AG09309 (cell line): ENCODE measurements at regions not wholly inside any gene's neighbourhood (a gene's known extent, or its start where the extent isn't known, plus 50 kb on each side); places are given as distances from the start of the nearest gene placed in this dataset.

ENCODE experiments used
- DNase-seq: peaks from one replicate; pipeline ENCODE4 v3.0.0-alpha.2; 2010; ENCODE audit warnings: low read depth
- H3K4me3 ChIP-seq: 2 replicates; pipeline ENCODE4 v1.5.1; 2011; ENCODE audit warnings: mild to moderate bottlenecking, low read depth, low read length, moderate library complexity; ENCODE audit not compliant: control insufficient read depth
- TF ChIP-seq, protein P1 (sequence below): IDR thresholded peaks from 2 replicates; pipeline ENCODE4 v1.5.1; 2011; ENCODE audit warnings: mild to moderate bottlenecking, low read depth, low read length, inconsistent platforms; ENCODE audit not compliant: insufficient read depth, control insufficient read depth; ENCODE audit errors: missing control alignments

DNA sequence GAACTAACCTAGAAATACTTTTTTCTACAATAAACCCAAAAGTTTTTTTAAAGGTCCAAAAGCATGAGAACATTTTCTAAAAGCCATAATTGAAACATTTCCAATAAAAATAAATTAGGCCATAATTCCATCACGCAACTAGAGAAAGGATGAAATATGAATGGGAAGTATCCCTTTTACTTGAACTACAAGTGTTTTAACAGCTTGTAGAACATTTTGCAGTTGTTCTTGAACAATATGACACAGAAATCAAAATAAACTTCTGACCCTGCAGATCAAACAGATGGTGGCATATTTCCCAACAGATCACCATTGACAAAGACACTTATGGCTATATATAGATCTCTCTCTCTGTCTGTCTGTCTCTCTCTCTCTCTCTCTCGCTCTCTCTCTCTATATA lies 624.4 kb downstream of the PSAT1 start:
- no peak for DNase-seq
- H3K4me3 ChIP-seq, result no peak overlapping the region
- TF ChIP-seq, protein P1, sequence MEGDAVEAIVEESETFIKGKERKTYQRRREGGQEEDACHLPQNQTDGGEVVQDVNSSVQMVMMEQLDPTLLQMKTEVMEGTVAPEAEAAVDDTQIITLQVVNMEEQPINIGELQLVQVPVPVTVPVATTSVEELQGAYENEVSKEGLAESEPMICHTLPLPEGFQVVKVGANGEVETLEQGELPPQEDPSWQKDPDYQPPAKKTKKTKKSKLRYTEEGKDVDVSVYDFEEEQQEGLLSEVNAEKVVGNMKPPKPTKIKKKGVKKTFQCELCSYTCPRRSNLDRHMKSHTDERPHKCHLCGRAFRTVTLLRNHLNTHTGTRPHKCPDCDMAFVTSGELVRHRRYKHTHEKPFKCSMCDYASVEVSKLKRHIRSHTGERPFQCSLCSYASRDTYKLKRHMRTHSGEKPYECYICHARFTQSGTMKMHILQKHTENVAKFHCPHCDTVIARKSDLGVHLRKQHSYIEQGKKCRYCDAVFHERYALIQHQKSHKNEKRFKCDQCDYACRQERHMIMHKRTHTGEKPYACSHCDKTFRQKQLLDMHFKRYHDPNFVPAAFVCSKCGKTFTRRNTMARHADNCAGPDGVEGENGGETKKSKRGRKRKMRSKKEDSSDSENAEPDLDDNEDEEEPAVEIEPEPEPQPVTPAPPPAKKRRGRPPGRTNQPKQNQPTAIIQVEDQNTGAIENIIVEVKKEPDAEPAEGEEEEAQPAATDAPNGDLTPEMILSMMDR, result no peak

DNA sequence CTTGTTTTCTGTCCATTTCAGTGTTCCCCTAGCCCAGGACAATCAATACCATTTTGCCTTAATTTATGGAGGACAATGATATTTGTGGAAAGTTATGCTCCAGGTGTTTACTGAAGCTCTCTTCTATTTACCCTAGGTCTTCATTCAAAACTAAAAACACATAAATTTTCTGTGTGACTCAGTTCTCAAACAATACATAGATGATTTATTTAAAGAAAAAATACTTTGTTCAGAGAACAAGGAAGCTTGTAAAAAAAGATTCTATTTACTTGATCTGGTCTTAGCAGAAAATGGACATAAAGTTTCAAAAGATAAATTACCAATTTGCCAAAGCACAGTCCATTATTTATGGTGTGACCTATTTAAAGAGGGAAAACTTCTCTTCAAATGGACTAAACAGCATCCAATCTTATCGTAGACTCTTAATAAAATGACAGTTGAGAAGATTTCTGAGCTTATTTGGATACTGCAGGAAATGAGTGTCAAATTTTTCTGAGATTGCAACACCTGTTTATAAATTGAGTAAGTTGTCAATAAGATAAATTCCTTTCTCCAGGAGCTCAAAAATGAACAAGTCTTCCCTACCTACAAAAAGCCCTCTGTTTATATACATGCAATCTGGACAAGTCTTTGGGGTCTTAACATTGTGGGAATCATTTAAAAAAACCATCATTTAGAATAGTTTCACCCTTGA lies 627.2 kb downstream of the PSAT1 start:
- no peak overlapping the region for H3K4me3 ChIP-seq
- DNase-seq, result no peak
- TF ChIP-seq, protein P1, result no peak

DNA sequence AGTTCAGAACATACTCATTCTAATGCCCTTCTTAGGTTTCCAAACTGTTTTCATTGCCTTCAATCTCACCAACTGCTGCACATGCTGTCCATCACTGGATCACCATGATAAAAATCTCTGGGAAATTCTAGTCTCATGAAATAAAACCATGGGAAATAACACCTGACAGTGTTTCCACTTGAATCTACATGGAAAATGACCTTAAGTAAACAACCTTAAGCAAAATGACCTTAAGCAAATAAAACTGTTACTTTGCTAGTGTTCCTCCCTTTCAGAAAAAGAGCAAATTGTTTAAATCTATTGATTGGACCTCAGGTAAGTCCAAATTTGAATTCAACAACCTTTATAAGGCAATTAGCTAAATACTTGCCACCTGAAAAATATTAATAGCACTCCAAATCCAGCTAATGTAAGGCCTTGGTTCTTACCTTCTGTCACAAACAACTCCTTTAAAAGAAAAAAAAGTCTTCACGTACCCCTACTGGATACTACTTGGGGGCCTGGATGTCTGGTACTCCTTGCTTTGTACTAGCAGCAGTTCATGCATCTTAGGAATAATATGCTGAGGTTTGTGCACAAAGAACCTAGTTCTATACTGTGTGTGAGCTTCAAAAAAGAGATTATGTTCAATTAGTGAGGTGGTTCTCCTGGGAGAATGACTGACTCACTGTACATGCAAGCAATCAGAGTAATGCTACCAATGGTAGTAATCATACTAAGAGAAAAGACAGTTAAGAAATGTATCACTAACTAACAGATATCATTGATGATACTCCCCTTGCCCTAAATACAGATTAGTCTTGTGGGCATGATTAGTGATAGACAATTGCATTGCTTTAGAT lies 630.4 kb downstream of the PSAT1 start:
- TF ChIP-seq, protein P1, result no peak
- H3K4me3 ChIP-seq, result no peak overlapping the region
- no peak for DNase-seq

DNA sequence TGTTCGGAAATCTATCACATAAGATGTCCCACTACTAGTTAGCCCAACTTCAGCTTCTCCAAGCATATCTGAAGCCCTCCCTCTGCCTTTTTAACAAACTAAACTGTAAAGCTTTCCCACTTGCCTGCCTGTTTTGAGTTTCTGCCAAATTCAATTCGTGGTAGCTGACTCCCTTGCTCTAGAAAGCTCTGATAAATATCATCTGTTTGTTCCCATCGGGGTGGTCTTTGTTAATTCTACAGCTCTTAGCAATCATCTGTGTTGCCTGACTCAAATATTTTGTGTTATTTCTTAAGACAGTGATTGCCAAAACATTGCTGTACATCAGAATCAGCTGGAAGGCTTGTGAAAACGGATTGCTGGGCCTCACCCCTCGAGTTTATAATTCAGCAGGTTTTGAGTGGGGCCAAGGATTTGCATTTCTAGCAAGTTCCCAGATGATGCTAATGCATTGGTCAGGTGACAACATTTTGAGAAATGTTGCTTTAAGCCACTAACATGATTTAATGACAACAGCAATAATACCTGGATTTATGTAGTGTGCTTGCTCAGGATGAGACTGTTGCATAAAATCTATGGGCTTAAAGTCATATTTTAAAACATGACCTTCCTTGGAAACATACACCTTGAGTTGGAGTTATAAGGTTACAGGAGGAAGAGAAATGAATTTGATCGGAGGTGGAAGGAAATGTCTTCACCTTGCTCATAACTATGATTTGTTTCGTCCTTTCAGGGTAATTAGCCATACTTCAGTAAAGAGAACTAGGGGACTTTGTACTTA lies 631.9 kb downstream of the PSAT1 start:
- H3K4me3 ChIP-seq, result no peak overlapping the region
- TF ChIP-seq, protein P1, result no peak
- DNase-seq, result no peak

DNA sequence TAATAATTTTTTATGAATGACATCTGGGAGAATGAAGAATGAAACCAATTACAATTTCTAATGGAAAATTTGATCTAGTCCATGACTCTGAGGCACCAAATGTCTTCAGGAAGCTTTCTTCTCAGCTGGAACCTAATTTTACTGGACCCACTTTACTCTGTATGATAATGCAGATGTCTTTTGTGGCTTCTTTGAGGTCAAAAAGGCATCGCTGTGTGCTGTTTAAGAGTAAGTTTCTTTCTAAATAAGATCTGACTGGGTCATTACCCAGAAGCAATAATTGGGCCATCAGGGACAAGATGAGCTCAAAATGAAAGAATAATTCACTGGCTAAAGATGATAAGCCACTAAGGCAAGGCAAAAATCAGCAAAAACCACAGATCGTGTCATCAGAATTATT lies 633.4 kb downstream of the PSAT1 start:
- H3K4me3 ChIP-seq, result no peak overlapping the region
- DNase-seq, result no peak
- TF ChIP-seq, protein P1, result no peak

DNA sequence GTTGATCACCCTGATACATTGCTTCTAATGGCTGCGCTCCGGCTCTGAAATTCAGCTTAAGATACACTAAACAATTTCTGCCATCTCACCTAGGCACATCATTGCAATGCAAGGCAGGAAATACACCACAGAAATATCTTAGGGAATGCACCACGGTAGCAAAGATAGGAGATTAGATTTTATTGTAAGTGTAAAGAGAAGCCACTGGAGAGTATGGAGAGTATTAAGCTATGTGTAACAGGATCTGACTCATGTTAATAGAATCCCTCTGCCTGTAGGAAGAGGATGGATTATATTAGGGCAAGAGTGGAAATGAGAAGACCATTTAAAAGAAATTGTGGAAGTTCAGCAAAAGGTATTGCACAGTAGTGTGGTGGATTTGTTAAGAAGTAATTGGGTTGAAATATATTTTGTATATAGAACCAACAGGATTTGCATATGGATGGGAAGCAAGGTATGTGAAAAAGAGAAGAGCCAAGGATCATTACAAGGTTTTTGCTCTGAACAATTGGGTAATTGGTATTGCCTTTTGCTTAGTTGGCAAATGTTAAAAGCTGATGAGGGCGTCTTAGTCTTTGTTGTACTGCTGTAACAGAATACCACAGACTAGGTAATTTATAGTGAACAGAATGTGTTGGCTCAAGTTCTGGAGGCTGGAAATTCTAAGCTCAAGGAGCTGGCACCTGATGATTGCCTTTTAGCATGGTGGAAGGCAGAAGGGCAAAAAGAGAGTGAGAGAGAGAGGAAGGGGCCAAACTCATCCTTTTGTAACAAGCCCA lies 636.1 kb downstream of the PSAT1 start:
- H3K4me3 ChIP-seq, result no peak overlapping the region
- no peak for DNase-seq
- TF ChIP-seq, protein P1, result no peak
